WTC11 (cell line): ENCODE measurements at regions not wholly inside any gene's neighbourhood (a gene's known extent, or its start where the extent isn't known, plus 50 kb on each side); places are given as distances from the start of the nearest gene placed in this dataset.

ENCODE experiments used
- IRF2 ChIP-seq: sonication (generic); formaldehyde crosslinking; IDR thresholded peaks from 2 replicates; pipeline ENCODE4 v1.8.0; 2022; ENCODE audit warnings: low read depth, missing genetic modification reagents, borderline replicate concordance
- NFYB ChIP-seq: sonication (generic); formaldehyde crosslinking; conservative IDR thresholded peaks from 2 replicates; pipeline ENCODE4 v1.8.0; 2022; ENCODE audit warnings: low read depth, missing genetic modification reagents
- SMAD4 ChIP-seq: sonication (generic); formaldehyde crosslinking; IDR thresholded peaks from 2 replicates; pipeline ENCODE4 v1.8.0; 2022; ENCODE audit warnings: mild to moderate bottlenecking, missing genetic modification reagents

- TF ChIP-seq SMAD4 (CRISPR knock-in tag) (no peak), NFYB (CRISPR knock-in tag) (no peak), IRF2 (CRISPR knock-in tag) (no peak)
Observed at GRCh38 chr14:21987937-21988336, 314.3 kb upstream of the OR4E1 start.
